Myocyte (in vitro differentiated cells): ENCODE measurements at regions not wholly inside any gene's neighbourhood (a gene's known extent, or its start where the extent isn't known, plus 50 kb on each side); places are given as distances from the start of the nearest gene placed in this dataset.

Experiments used
- DNase-seq: peaks from one replicate; pipeline ENCODE4 v3.0.0-alpha.2; 2012; ENCODE audit warnings: low read depth

GRCh38 chr13:86729206-86729605, 930.0 kb upstream of the SLITRK6 start:
- DNase-seq: no peak

- peak; percentile 21 for DNase-seq
Measured at GRCh38 chr13:86731987-86732386, 932.8 kb upstream of the SLITRK6 start.

GRCh38 chr13:86737334-86737932, 933.7 kb upstream of the SLITRK5 start:
- DNase-seq: no peak

- DNase-seq: no peak
Measured at GRCh38 chr13:86741762-86742285, 929.3 kb upstream of the SLITRK5 start.

GRCh38 chr13:86757236-86757978, 913.8 kb upstream of the SLITRK5 start:
- DNase-seq: no peak

GRCh38 chr13:86758116-86758515, 913.1 kb upstream of the SLITRK5 start:
- no peak for DNase-seq

GRCh38 chr13:86760620-86761019, 910.6 kb upstream of the SLITRK5 start:
- DNase-seq: no peak

GRCh38 chr13:86765462-86765861, 905.7 kb upstream of the SLITRK5 start:
- no peak for DNase-seq

- no peak for DNase-seq
Measured at GRCh38 chr13:86788616-86789015, 882.6 kb upstream of the SLITRK5 start.

GRCh38 chr13:86792153-86792651, 879.0 kb upstream of the SLITRK5 start:
- no peak for DNase-seq

GRCh38 chr13:86795858-86796257, 875.3 kb upstream of the SLITRK5 start:
- no peak for DNase-seq

- DNase-seq: no peak
Measured at GRCh38 chr13:86810361-86810760, 860.8 kb upstream of the SLITRK5 start.

- peak; percentile 44 for DNase-seq
Measured at GRCh38 chr13:86813198-86813597, 858.0 kb upstream of the SLITRK5 start.

- DNase-seq: no peak
Measured at GRCh38 chr13:86825410-86825809, 845.8 kb upstream of the SLITRK5 start.

GRCh38 chr13:86826232-86826631, 844.9 kb upstream of the SLITRK5 start:
- no peak for DNase-seq

GRCh38 chr13:86830046-86830445, 841.1 kb upstream of the SLITRK5 start:
- DNase-seq: peak; percentile 6

- no peak for DNase-seq
Measured at GRCh38 chr13:86831084-86831483, 840.1 kb upstream of the SLITRK5 start.

- DNase-seq: no peak
Measured at GRCh38 chr13:86838411-86839120, 832.6 kb upstream of the SLITRK5 start.

GRCh38 chr13:86839221-86839620, 832.0 kb upstream of the SLITRK5 start:
- no peak for DNase-seq

GRCh38 chr13:86840250-86841191, 830.6 kb upstream of the SLITRK5 start:
- no peak for DNase-seq

- DNase-seq: no peak
Measured at GRCh38 chr13:86841264-86841663, 829.9 kb upstream of the SLITRK5 start.
